ENCODE measurements at regions not wholly inside any gene's neighbourhood (a gene's known extent, or its start where the extent isn't known, plus 50 kb on each side); places are given as distances from the start of the nearest gene placed in this dataset.

GRCh38 chr2:14827226-14828023, 194.9 kb downstream of the LRATD1 start:
- Histone ChIP-seq H4K20me1 (ENCODE audit: control insufficient read depth, insufficient read depth, low read depth, low read length) (no peaks in the 10 kb centered on the region), H3K9me3 (ENCODE audit: control insufficient read depth, insufficient read depth, low read length) (no peaks in the 10 kb centered on the region), H3K79me2 (ENCODE audit: control insufficient read depth, low read length) (no peaks in the 10 kb centered on the region), H3K9me2 (replicated peaks; ENCODE audit: control insufficient read depth, low read length) (no peaks in the 10 kb centered on the region), H3K4me3 (ENCODE audit: low read length) (no peak overlapping the region), H3K4me2 (ENCODE audit: low read length) (no peak overlapping the region), H3K27me3 (ENCODE audit: control insufficient read depth, low read length) (no peaks in the 10 kb centered on the region), H3F3A (ENCODE audit: control insufficient read depth, insufficient read depth) (no peaks in the 10 kb centered on the region), H3K27ac (ENCODE audit: low read depth, low read length) (no peak overlapping the region), H3K4me1 (ENCODE audit: control insufficient read depth, low read length) (no peaks in the 10 kb centered on the region), H3K36me3 (ENCODE audit: control insufficient read depth, low read length) (no peaks in the 10 kb centered on the region)
- no peak for TF ChIP-seq CTCF (IDR thresholded peaks at IDR 0.05; ENCODE audit: low read depth, low read length, poor library complexity, severe bottlenecking)

DNA sequence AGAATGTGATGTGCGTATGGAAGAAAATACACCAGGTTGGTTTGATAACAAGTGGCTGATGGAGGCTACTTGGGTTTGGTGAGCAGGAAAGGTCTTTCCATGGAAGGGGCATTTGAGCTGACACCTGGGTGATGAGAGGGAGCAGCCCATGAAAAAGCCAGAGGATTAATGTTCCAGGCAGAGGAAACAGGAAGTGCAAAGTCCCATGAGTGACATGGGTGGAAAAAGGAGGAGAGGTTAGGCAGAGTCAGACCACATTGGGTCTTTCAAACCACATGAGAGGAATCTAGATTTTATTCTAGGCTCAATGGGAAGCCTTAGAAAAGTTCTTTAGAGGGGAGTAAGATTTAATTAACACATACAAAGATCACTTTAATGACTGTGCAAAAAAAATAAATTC, 195.7 kb downstream of the LRATD1 start:
- H3K9me2 ChIP-seq (replicated peaks; ENCODE audit: control insufficient read depth, low read length) = no peaks in the 10 kb centered on the region
- no peaks in the 10 kb centered on the region for H3K4me1 ChIP-seq (ENCODE audit: control insufficient read depth, low read length)
- TF ChIP-seq CTCF (IDR thresholded peaks at IDR 0.05; ENCODE audit: low read depth, low read length, poor library complexity, severe bottlenecking) (no peak), EZH2phosphoT487 (IDR thresholded peaks at IDR 0.05; ENCODE audit: borderline replicate concordance, low read length) (no peak)
- H3K79me2 ChIP-seq (ENCODE audit: control insufficient read depth, low read length) = no peaks in the 10 kb centered on the region
- no peak overlapping the region for H3K4me3 ChIP-seq (ENCODE audit: low read length)
- H4K20me1 ChIP-seq (ENCODE audit: control insufficient read depth, insufficient read depth, low read depth, low read length) = no peaks in the 10 kb centered on the region
- no peaks in the 10 kb centered on the region for H3K27me3 ChIP-seq (ENCODE audit: control insufficient read depth, low read length)
- no peaks in the 10 kb centered on the region for H3K36me3 ChIP-seq (ENCODE audit: control insufficient read depth, low read length)
- no peaks in the 10 kb centered on the region for H3K9me3 ChIP-seq (ENCODE audit: control insufficient read depth, insufficient read depth, low read length)
- no peaks in the 10 kb centered on the region for H3F3A ChIP-seq (ENCODE audit: control insufficient read depth, insufficient read depth)
- H3K4me2 ChIP-seq (ENCODE audit: low read length) = no peak overlapping the region
- no peak overlapping the region for H3K27ac ChIP-seq (ENCODE audit: low read depth, low read length)

DNA sequence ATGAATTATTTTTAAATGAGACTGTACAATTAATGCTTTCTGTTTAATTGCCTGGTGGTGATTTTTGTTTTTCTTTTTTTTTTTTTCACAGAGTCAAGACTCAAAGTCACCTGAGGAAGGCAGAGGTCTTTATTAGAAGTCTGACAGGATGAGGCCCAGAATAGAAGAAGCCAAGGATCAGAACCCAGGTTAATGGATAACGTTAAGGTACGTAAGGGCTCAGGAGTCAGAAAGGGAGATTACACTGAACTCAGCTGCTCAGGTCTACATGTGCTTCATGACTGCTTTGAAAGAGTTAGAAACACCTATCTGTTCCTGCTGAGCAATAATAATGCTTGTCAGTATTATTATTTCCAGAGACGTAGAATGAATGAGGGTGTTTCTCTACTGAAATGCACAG, 196.5 kb downstream of the LRATD1 start:
- Histone ChIP-seq H3K27me3 (ENCODE audit: control insufficient read depth, low read length) (no peaks in the 10 kb centered on the region), H3K4me1 (ENCODE audit: control insufficient read depth, low read length) (no peaks in the 10 kb centered on the region), H4K20me1 (ENCODE audit: control insufficient read depth, insufficient read depth, low read depth, low read length) (no peaks in the 10 kb centered on the region), H3K79me2 (ENCODE audit: control insufficient read depth, low read length) (no peaks in the 10 kb centered on the region), H3K9me3 (ENCODE audit: control insufficient read depth, insufficient read depth, low read length) (no peaks in the 10 kb centered on the region), H3F3A (ENCODE audit: control insufficient read depth, insufficient read depth) (no peaks in the 10 kb centered on the region), H3K27ac (ENCODE audit: low read depth, low read length) (no peak overlapping the region), H3K4me2 (ENCODE audit: low read length) (no peak overlapping the region), H3K9me2 (replicated peaks; ENCODE audit: control insufficient read depth, low read length) (no peaks in the 10 kb centered on the region), H3K4me3 (ENCODE audit: low read length) (no peak overlapping the region), H3K36me3 (ENCODE audit: control insufficient read depth, low read length) (no peaks in the 10 kb centered on the region)
- TF ChIP-seq EZH2phosphoT487 (IDR thresholded peaks at IDR 0.05; ENCODE audit: borderline replicate concordance, low read length) = no peak

DNA sequence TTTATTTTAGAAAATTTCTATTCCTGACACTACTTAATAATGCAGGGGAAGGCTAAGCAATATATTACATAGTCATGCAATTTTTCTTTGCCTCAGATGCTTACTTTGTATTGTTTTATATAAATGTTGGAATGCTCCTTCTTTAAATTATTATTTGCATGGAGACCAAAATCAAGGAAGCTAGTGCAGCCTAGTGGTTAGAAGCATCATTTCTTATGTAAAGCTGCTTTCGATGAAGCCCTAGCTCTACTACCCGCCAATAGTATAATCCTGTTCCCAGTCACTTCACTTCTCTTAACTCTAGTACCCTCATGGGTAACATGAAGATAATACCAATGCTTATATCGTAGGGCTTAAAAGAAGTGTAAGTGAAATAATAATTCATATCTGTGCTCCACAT, 198.9 kb downstream of the LRATD1 start:
- Histone ChIP-seq H3K27ac (ENCODE audit: low read depth, low read length) (no peak overlapping the region), H3F3A (ENCODE audit: control insufficient read depth, insufficient read depth) (no peaks in the 10 kb centered on the region), H3K4me1 (ENCODE audit: control insufficient read depth, low read length) (no peaks in the 10 kb centered on the region), H3K9me3 (ENCODE audit: control insufficient read depth, insufficient read depth, low read length) (no peaks in the 10 kb centered on the region), H3K4me3 (ENCODE audit: low read length) (no peak overlapping the region), H3K27me3 (ENCODE audit: control insufficient read depth, low read length) (no peaks in the 10 kb centered on the region), H4K20me1 (ENCODE audit: control insufficient read depth, insufficient read depth, low read depth, low read length) (no peaks in the 10 kb centered on the region), H3K79me2 (ENCODE audit: control insufficient read depth, low read length) (no peaks in the 10 kb centered on the region), H3K4me2 (ENCODE audit: low read length) (no peak overlapping the region), H3K36me3 (ENCODE audit: control insufficient read depth, low read length) (no peaks in the 10 kb centered on the region), H3K9me2 (replicated peaks; ENCODE audit: control insufficient read depth, low read length) (no peaks in the 10 kb centered on the region)
- TF ChIP-seq EZH2phosphoT487 (IDR thresholded peaks at IDR 0.05; ENCODE audit: borderline replicate concordance, low read length) = no peak
- TF ChIP-seq CTCF (IDR thresholded peaks at IDR 0.05; ENCODE audit: low read depth, low read length, poor library complexity, severe bottlenecking) = no peak

Data from DOHH2 (cell line).